SU-DHL-6 (cell line): ENCODE measurements at regions not wholly inside any gene's neighbourhood (a gene's known extent, or its start where the extent isn't known, plus 50 kb on each side); places are given as distances from the start of the nearest gene placed in this dataset.

Experiments used
- H2AFZ ChIP-seq: fragments of 200-600 bp; sonication (generic); 2 replicates; pipeline ENCODE4 v1.6.1; 2014; ENCODE audit warnings: low read depth, mild to moderate bottlenecking, moderate library complexity, mixed read lengths, antibody characterized with exemption, low read length; ENCODE audit not compliant: severe bottlenecking
- H3F3A ChIP-seq: fragments of 200-600 bp; shearing (Covaris generic); 2 replicates; pipeline ENCODE4 v1.6.0; 2016; ENCODE audit warnings: antibody characterized with exemption, mild to moderate bottlenecking; ENCODE audit not compliant: insufficient read depth
- H3K27ac ChIP-seq: fragments of 200-600 bp; sonication (generic); 2 replicates; pipeline ENCODE4 v1.5.1; 2016; ENCODE audit warnings: low read depth, mild to moderate bottlenecking, low read length, moderate library complexity, mixed read lengths
- H3K27me3 ChIP-seq: fragments of 200-600 bp; sonication (generic), shearing (Covaris generic); 2 replicates; pipeline ENCODE4 v1.6.0; 2014; ENCODE audit warnings: mild to moderate bottlenecking, low read length
- H3K36me3 ChIP-seq: fragments of 200-600 bp; sonication (generic); 2 replicates; pipeline ENCODE4 v1.6.1; 2014; ENCODE audit warnings: mild to moderate bottlenecking, low read length, mixed read lengths
- H3K4me2 ChIP-seq: fragments of 300-600, 200-600 bp; shearing (Covaris generic), sonication (generic); 2 replicates; pipeline ENCODE4 v1.6.0; 2014; ENCODE audit warnings: low read length, low read depth, mild to moderate bottlenecking; ENCODE audit not compliant: poor library complexity, severe bottlenecking
- H3K4me3 ChIP-seq: fragments of 200-600 bp; sonication (generic); 2 replicates; pipeline ENCODE4 v1.5.1; 2014; ENCODE audit warnings: antibody characterized with exemption, low read length, mild to moderate bottlenecking, mixed read lengths; ENCODE audit not compliant: insufficient read depth, poor library complexity, severe bottlenecking
- H3K79me2 ChIP-seq: fragments of 200-600 bp; sonication (generic); 2 replicates; pipeline ENCODE4 v1.6.1; 2014; ENCODE audit warnings: mild to moderate bottlenecking, low read length, moderate library complexity; ENCODE audit not compliant: insufficient read depth
- H3K9ac ChIP-seq: fragments of 200-600 bp; sonication (generic); 2 replicates; pipeline ENCODE4 v1.7.0; 2014; ENCODE audit warnings: mild to moderate bottlenecking, low read length
- H3K9me2 ChIP-seq: fragments of 200-600 bp; sonication (generic); replicated peaks from 2 replicates; pipeline ENCODE4 v1.6.1; 2014; ENCODE audit warnings: low read length; ENCODE audit not compliant: insufficient read depth
- H3K9me3 ChIP-seq: fragments of 200-600 bp; sonication (generic); 2 replicates; pipeline ENCODE4 v1.6.1; 2014; ENCODE audit warnings: low read length, mixed read lengths; ENCODE audit not compliant: insufficient read depth
- H4K20me1 ChIP-seq: fragments of 200-600 bp; sonication (generic); 2 replicates; pipeline ENCODE4 v1.6.1; 2014; ENCODE audit warnings: low read depth, mild to moderate bottlenecking, antibody characterized with exemption, low read length, moderate library complexity, mixed read lengths
- EZH2phosphoT487 ChIP-seq: fragments of 200-600 bp; sonication (generic), shearing (Covaris generic); conservative IDR thresholded peaks from 2 replicates; pipeline ENCODE4 v1.6.1; 2018; ENCODE audit warnings: mild to moderate bottlenecking, antibody characterized with exemption, low read length, moderate library complexity, mixed read lengths
- TF ChIP-seq, protein P1 (sequence below): fragments of 200-600 bp; sonication (generic); IDR thresholded peaks from one replicate; pipeline ENCODE4 v1.5.1; 2017; ENCODE audit warnings: antibody characterized with exemption, mild to moderate bottlenecking, low read length, moderate library complexity; ENCODE audit not compliant: insufficient read depth, poor library complexity, severe bottlenecking

DNA sequence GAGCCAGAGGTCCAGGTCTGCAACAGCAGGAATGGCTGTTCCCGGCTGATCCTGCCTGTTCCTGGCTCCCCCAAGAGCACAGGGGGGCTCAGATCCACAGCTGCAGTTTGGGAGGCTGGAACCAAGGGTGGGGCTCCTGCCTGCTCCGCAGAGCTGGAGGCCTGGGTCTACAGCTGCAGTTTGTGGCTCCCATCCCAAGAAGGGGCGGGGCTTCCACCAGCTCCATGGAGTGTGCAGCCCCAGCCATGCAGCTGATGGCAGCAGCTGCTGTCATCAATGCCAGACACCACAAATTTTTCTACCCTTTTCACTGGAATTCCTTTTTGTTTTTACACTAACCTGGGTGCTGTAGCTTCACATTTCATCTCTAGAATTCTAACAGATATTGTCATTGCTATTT, 135.4 kb upstream of the KIF2B start:
- no peak overlapping the region for H3K4me3 ChIP-seq
- no peaks in the 10 kb centered on the region for H3K9me3 ChIP-seq
- H3K27ac ChIP-seq: no peak overlapping the region
- no peak overlapping the region for H2AFZ ChIP-seq
- H3K27me3 ChIP-seq: no peaks in the 10 kb centered on the region
- H3F3A ChIP-seq: no peaks in the 10 kb centered on the region
- no peaks in the 10 kb centered on the region for H3K79me2 ChIP-seq
- no peak overlapping the region for H3K9ac ChIP-seq
- no peak overlapping the region for H3K4me2 ChIP-seq
- no peaks in the 10 kb centered on the region for H4K20me1 ChIP-seq
- TF ChIP-seq, protein P1, sequence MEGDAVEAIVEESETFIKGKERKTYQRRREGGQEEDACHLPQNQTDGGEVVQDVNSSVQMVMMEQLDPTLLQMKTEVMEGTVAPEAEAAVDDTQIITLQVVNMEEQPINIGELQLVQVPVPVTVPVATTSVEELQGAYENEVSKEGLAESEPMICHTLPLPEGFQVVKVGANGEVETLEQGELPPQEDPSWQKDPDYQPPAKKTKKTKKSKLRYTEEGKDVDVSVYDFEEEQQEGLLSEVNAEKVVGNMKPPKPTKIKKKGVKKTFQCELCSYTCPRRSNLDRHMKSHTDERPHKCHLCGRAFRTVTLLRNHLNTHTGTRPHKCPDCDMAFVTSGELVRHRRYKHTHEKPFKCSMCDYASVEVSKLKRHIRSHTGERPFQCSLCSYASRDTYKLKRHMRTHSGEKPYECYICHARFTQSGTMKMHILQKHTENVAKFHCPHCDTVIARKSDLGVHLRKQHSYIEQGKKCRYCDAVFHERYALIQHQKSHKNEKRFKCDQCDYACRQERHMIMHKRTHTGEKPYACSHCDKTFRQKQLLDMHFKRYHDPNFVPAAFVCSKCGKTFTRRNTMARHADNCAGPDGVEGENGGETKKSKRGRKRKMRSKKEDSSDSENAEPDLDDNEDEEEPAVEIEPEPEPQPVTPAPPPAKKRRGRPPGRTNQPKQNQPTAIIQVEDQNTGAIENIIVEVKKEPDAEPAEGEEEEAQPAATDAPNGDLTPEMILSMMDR: no peak
- no peak for TF ChIP-seq EZH2phosphoT487
- H3K9me2 ChIP-seq: no peaks in the 10 kb centered on the region
- no peaks in the 10 kb centered on the region for H3K36me3 ChIP-seq

- no peaks in the 10 kb centered on the region for H3K36me3 ChIP-seq
- no peaks in the 10 kb centered on the region for H3K27me3 ChIP-seq
- TF ChIP-seq EZH2phosphoT487: no peak
- TF ChIP-seq, protein P1: no peak
- no peak overlapping the region for H3K4me3 ChIP-seq
- H3F3A ChIP-seq: no peaks in the 10 kb centered on the region
- H3K9ac ChIP-seq: no peak overlapping the region
- no peak overlapping the region for H2AFZ ChIP-seq
- no peaks in the 10 kb centered on the region for H3K9me2 ChIP-seq
- no peak overlapping the region for H3K4me2 ChIP-seq
- H3K9me3 ChIP-seq: no peaks in the 10 kb centered on the region
- no peak overlapping the region for H3K27ac ChIP-seq
- no peaks in the 10 kb centered on the region for H3K79me2 ChIP-seq
- no peaks in the 10 kb centered on the region for H4K20me1 ChIP-seq
Observed at GRCh38 chr17:53680745-53681144, 142.0 kb upstream of the KIF2B start.

GRCh38 chr17:53668854-53669253, 153.9 kb upstream of the KIF2B start:
- Histone ChIP-seq H3K9me2 (no peaks in the 10 kb centered on the region), H3F3A (no peaks in the 10 kb centered on the region), H3K27ac (no peak overlapping the region), H3K79me2 (no peaks in the 10 kb centered on the region), H3K4me2 (no peak overlapping the region), H3K9me3 (no peaks in the 10 kb centered on the region), H3K9ac (no peak overlapping the region), H3K36me3 (no peaks in the 10 kb centered on the region), H3K27me3 (no peaks in the 10 kb centered on the region), H2AFZ (no peak overlapping the region), H3K4me3 (no peak overlapping the region), H4K20me1 (no peaks in the 10 kb centered on the region)
- TF ChIP-seq, protein P1: no peak
- TF ChIP-seq EZH2phosphoT487: no peak
